ENCODE measurements at regions not wholly inside any gene's neighbourhood (a gene's known extent, or its start where the extent isn't known, plus 50 kb on each side); places are given as distances from the start of the nearest gene placed in this dataset.

DNA sequence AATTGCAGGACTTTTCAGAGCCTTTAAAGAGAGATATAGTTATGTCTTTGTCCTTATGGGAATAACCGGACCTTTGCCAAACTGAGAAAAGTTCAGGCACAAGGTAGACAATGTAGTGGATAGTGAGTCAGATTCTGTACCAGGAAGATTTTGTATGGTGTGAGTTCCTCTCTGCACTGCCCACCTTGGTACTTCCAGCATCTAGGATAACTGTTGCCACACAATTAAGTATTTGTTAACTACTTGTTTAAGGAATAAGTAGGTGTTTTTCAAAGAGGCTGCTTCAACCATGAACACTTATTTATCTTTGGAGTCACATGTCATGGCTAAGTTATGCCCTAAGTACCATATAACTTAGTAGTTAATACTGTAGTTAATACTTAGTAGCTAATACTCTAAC lies 131.8 kb upstream of the DOK5 start:
- POLR2A ChIA-PET: no interaction called here
- WGBS (ENCODE audit: insufficient coverage): 100% methylated on average over 1 of the region's 1 CpG

DNA sequence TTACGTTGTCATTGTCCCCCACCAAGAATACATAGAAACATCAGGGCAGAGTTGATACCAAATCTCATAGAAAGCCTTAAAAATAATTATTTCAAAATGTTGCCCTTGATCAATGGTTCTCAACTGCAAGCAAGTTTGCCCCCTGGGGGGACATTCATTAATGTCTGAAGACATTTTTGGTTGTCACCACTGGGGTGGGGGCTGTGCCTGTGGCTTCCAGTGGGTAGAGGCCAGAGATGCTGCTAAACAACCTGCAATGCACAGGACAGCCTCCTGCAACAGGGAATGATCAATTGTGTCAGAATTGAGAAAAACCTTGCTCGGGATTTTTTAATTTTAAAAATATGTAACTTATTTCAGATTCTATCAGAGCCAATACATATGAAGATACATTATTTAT lies 130.6 kb upstream of the DOK5 start:
- ChIA-PET CTCF (no interaction called here), POLR2A (no interaction called here)
- no peaks in the 10 kb centered on the region for H3K27me3 ChIP-seq (replicated peaks in 1 of 4; ENCODE audit: control extremely low read depth in 1 of 4, control insufficient read depth in 3 of 4, insufficient read depth in 4 of 4, low read length in 3 of 4)
- no peak for DNase-seq
- H4K20me1 ChIP-seq (ENCODE audit: control insufficient read depth, insufficient read depth, low read length, poor library complexity, severe bottlenecking): no peaks in the 10 kb centered on the region
- no peaks in the 10 kb centered on the region for H3K79me2 ChIP-seq (ENCODE audit: control insufficient read depth, insufficient read depth, low read length)
- ATAC-seq (ENCODE audit: low read depth): no peak
- no peak overlapping the region for H3K4me2 ChIP-seq (replicated peaks; ENCODE audit: low read depth, low read length, poor library complexity, severe bottlenecking)
- no peak overlapping the region for H2AFZ ChIP-seq (ENCODE audit: insufficient read depth, low read depth, low read length, poor library complexity, severe bottlenecking)
- no peaks in the 10 kb centered on the region for H3K9me3 ChIP-seq (ENCODE audit: control extremely low read depth in 1 of 3, control insufficient read depth in 2 of 3, insufficient read depth in 1 of 3, low read length in 2 of 3)
- H3K4me1 ChIP-seq (ENCODE audit: control insufficient read depth in 2 of 2, insufficient read depth in 2 of 2, low read length in 2 of 2): no peaks in the 10 kb centered on the region
- no CpG with 5 or more reads among the region's 2 CpGs for WGBS (ENCODE audit: insufficient coverage)
- Mint-ChIP-seq H3K27me3 (peaks cover 14% of the 10 kb centered on the region), H3K4me1 (no peaks in the 10 kb centered on the region), H3K9me3 (ENCODE audit: insufficient read depth) (no peaks in the 10 kb centered on the region), H3K27ac (no peak overlapping the region), H3K4me3 (no peak overlapping the region)
- H3K36me3 ChIP-seq (replicated peaks in 1 of 2; ENCODE audit: control extremely low read depth in 1 of 2, control insufficient read depth in 1 of 2, extremely low read depth in 1 of 2, insufficient read depth in 2 of 2, low read length in 1 of 2): no peaks in the 10 kb centered on the region
- no peak overlapping the region for H3K27ac ChIP-seq (ENCODE audit: low read length in 2 of 2)
- intact Hi-C loops (cut with micrococcal nuclease): no loop called here
- H3K9ac ChIP-seq (ENCODE audit: low read length): no peak overlapping the region
- no peak overlapping the region for H3K4me3 ChIP-seq (ENCODE audit: control extremely low read depth in 1 of 5, extremely low read depth in 1 of 5, insufficient read depth in 1 of 5, low read depth in 2 of 5, low read length in 4 of 5)
- no peak for TF ChIP-seq EZH2 (IDR thresholded peaks at IDR 0.05; ENCODE audit: borderline replicate concordance, insufficient read depth, low read depth, low read length, poor library complexity, severe bottlenecking)
- TF ChIP-seq, protein P1, sequence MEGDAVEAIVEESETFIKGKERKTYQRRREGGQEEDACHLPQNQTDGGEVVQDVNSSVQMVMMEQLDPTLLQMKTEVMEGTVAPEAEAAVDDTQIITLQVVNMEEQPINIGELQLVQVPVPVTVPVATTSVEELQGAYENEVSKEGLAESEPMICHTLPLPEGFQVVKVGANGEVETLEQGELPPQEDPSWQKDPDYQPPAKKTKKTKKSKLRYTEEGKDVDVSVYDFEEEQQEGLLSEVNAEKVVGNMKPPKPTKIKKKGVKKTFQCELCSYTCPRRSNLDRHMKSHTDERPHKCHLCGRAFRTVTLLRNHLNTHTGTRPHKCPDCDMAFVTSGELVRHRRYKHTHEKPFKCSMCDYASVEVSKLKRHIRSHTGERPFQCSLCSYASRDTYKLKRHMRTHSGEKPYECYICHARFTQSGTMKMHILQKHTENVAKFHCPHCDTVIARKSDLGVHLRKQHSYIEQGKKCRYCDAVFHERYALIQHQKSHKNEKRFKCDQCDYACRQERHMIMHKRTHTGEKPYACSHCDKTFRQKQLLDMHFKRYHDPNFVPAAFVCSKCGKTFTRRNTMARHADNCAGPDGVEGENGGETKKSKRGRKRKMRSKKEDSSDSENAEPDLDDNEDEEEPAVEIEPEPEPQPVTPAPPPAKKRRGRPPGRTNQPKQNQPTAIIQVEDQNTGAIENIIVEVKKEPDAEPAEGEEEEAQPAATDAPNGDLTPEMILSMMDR (IDR thresholded peaks at IDR 0.05): no peak

More for the DNA sequence above, 131.8 kb upstream of the DOK5 start:
- Histone ChIP-seq H3K4me3 (ENCODE audit: control extremely low read depth in 1 of 5, extremely low read depth in 1 of 5, insufficient read depth in 1 of 5, low read depth in 2 of 5, low read length in 4 of 5) (no peak overlapping the region), H3K36me3 (replicated peaks in 1 of 2; ENCODE audit: control extremely low read depth in 1 of 2, control insufficient read depth in 1 of 2, extremely low read depth in 1 of 2, insufficient read depth in 2 of 2, low read length in 1 of 2) (no peaks in the 10 kb centered on the region), H3K27me3 (replicated peaks in 1 of 4; ENCODE audit: control extremely low read depth in 1 of 4, control insufficient read depth in 3 of 4, insufficient read depth in 4 of 4, low read length in 3 of 4) (no peaks in the 10 kb centered on the region), H3K4me1 (ENCODE audit: control insufficient read depth in 2 of 2, insufficient read depth in 2 of 2, low read length in 2 of 2) (no peaks in the 10 kb centered on the region), H3K9ac (ENCODE audit: low read length) (no peak overlapping the region), H3K9me3 (ENCODE audit: control extremely low read depth in 1 of 3, control insufficient read depth in 2 of 3, insufficient read depth in 1 of 3, low read length in 2 of 3) (peaks cover 0 to 3% (median 0%) of the 10 kb centered on the region in 3 donors), H3K79me2 (ENCODE audit: control insufficient read depth, insufficient read depth, low read length) (no peaks in the 10 kb centered on the region), H2AFZ (ENCODE audit: insufficient read depth, low read depth, low read length, poor library complexity, severe bottlenecking) (no peak overlapping the region), H3K4me2 (replicated peaks; ENCODE audit: low read depth, low read length, poor library complexity, severe bottlenecking) (no peak overlapping the region), H4K20me1 (ENCODE audit: control insufficient read depth, insufficient read depth, low read length, poor library complexity, severe bottlenecking) (no peaks in the 10 kb centered on the region), H3K27ac (ENCODE audit: low read length in 2 of 2) (no peak overlapping the region)
- Mint-ChIP-seq H3K27ac (no peak overlapping the region), H3K27me3 (peaks cover 10% of the 10 kb centered on the region), H3K4me1 (no peaks in the 10 kb centered on the region), H3K4me3 (no peak overlapping the region), H3K9me3 (ENCODE audit: insufficient read depth) (no peaks in the 10 kb centered on the region)
- TF ChIP-seq EZH2 (IDR thresholded peaks at IDR 0.05; ENCODE audit: borderline replicate concordance, insufficient read depth, low read depth, low read length, poor library complexity, severe bottlenecking): no peak
- TF ChIP-seq, protein P1 (IDR thresholded peaks at IDR 0.05): no peak
- CTCF ChIA-PET: no interaction called here
- ATAC-seq (ENCODE audit: low read depth) (no peak), DNase-seq (no peak)
- intact Hi-C loops (cut with micrococcal nuclease): no loop called here

Measured in B cell (primary cell).